LHCN-M2 (cell line): ENCODE measurements at regions not wholly inside any gene's neighbourhood (a gene's known extent, or its start where the extent isn't known, plus 50 kb on each side); places are given as distances from the start of the nearest gene placed in this dataset.

Experiments
- DNase-seq: peaks from one replicate; pipeline ENCODE4 v3.0.0-alpha.2; 2012; ENCODE audit warnings: low read depth

GRCh38 chr5:71864730-71865601 lies 145.9 kb downstream of the CARTPT start:
- no peak for DNase-seq

- DNase-seq: no peak
Observed at GRCh38 chr5:71865665-71866320, 146.7 kb downstream of the CARTPT start.

- peak; percentile 15 for DNase-seq
Observed at GRCh38 chr5:71872311-71872864, 153.3 kb downstream of the CARTPT start.

GRCh38 chr5:71873191-71873591 lies 154.1 kb downstream of the CARTPT start:
- no peak for DNase-seq

- DNase-seq: no peak
Observed at GRCh38 chr5:71874521-71874920, 155.4 kb downstream of the CARTPT start.

- DNase-seq: no peak
Observed at GRCh38 chr5:71877511-71877910, 158.4 kb downstream of the CARTPT start.

- DNase-seq: no peak
Observed at GRCh38 chr5:71880536-71880935, 161.5 kb downstream of the CARTPT start.

- no peak for DNase-seq
Observed at GRCh38 chr5:71882826-71883741, 164.0 kb downstream of the CARTPT start.

GRCh38 chr5:71883742-71884103 lies 164.6 kb downstream of the CARTPT start:
- no peak for DNase-seq

- no peak for DNase-seq
Observed at GRCh38 chr5:71884926-71885325, 165.9 kb downstream of the CARTPT start.

GRCh38 chr5:71886406-71886805 lies 167.3 kb downstream of the CARTPT start:
- DNase-seq: no peak

GRCh38 chr5:71887680-71888079 lies 168.6 kb downstream of the CARTPT start:
- peak; percentile 78 for DNase-seq

GRCh38 chr5:71891406-71891805 lies 172.3 kb downstream of the CARTPT start:
- no peak for DNase-seq

- peak; percentile 19 for DNase-seq
Observed at GRCh38 chr5:71891856-71892255, 172.8 kb downstream of the CARTPT start.

GRCh38 chr5:71892641-71893365 lies 173.7 kb downstream of the CARTPT start:
- DNase-seq: no peak

- no peak for DNase-seq
Observed at GRCh38 chr5:71893451-71893850, 174.4 kb downstream of the CARTPT start.

- no peak for DNase-seq
Observed at GRCh38 chr5:71894091-71894490, 175.0 kb downstream of the CARTPT start.

- no peak for DNase-seq
Observed at GRCh38 chr5:71895546-71895945, 176.5 kb downstream of the CARTPT start.

GRCh38 chr5:71899865-71900342 lies 180.8 kb downstream of the CARTPT start:
- DNase-seq: peak; percentile 89

- DNase-seq: no peak
Observed at GRCh38 chr5:71903808-71904207, 184.7 kb downstream of the CARTPT start.

GRCh38 chr5:71904852-71905251 lies 185.8 kb downstream of the CARTPT start:
- no peak for DNase-seq
